PC-3 (cell line): ENCODE measurements at regions not wholly inside any gene's neighbourhood (a gene's known extent, or its start where the extent isn't known, plus 50 kb on each side); places are given as distances from the start of the nearest gene placed in this dataset.
"Not testable (repeated sequence)": the region's sequence is repeated elsewhere in the genome, so short reads cannot be mapped to it uniquely, and the experiment has no call there.

ENCODE experiments used
- ATAC-seq: fragments of 200-7000 bp; cut with Tn5 transposase; 2 replicates; pipeline ENCODE4 v1.9.1; 2020; ENCODE audit warnings: mild to moderate bottlenecking, moderate library complexity
- BruUV-seq: library from RNA; stranded (reverse); fragments of 400-500 nt; replicated peaks from 2 replicates; lab custom pipeline; 2021; lab: Mats Ljungman, UMichigan
- CTCF ChIA-PET: fragments of 300-600 bp; sonication (Branson Sonifier 250); formaldehyde crosslinking; loops from one replicate; lab custom pipeline; 2022; ENCODE audit warnings: antibody characterized with exemption; lab: Charles Lee
- POLR2A ChIA-PET: fragments of 300-600 bp; sonication (Branson Sonifier 250); formaldehyde crosslinking; loops from one replicate; lab custom pipeline; 2022; ENCODE audit warnings: antibody characterized with exemption; ENCODE audit not compliant: unreplicated experiment; lab: Charles Lee
- DNase-seq: peaks from one replicate; pipeline ENCODE4 v3.0.0-alpha.2; 2015
- H2AFZ ChIP-seq: fragments of 300-600 bp; sonication (generic); 2 replicates; pipeline ENCODE4 v1.6.0; 2016; ENCODE audit warnings: antibody characterized with exemption, low read length
- H3F3A ChIP-seq: fragments of 300-600 bp; sonication (generic); one replicate; pipeline ENCODE4 v1.6.0; 2017; ENCODE audit warnings: antibody characterized with exemption, low read length, control low read depth, mild to moderate bottlenecking; ENCODE audit not compliant: unreplicated experiment
- H3K27ac ChIP-seq: fragments of 300-600 bp; sonication (generic); 2 replicates; pipeline ENCODE4 v1.5.1; 2016; ENCODE audit warnings: mild to moderate bottlenecking, low read length
- H3K27me3 ChIP-seq: fragments of 300-600 bp; sonication (generic); 2 replicates; pipeline ENCODE4 v1.6.1; 2016; ENCODE audit warnings: low read length, mixed read lengths
- H3K36me3 ChIP-seq: fragments of 300-600 bp; sonication (generic); 2 replicates; pipeline ENCODE4 v1.6.1; 2016; ENCODE audit warnings: low read depth, mixed run types, low read length, mixed read lengths
- H3K4me1 ChIP-seq: fragments of 300-600 bp; sonication (generic); 2 replicates; pipeline ENCODE4 v1.5.1; 2016; ENCODE audit warnings: low read length; ENCODE audit not compliant: insufficient read depth
- H3K4me2 ChIP-seq: fragments of 300-600 bp; sonication (generic); 2 replicates; pipeline ENCODE4 v1.6.0; 2016; ENCODE audit warnings: low read length
- H3K4me3 ChIP-seq: fragments of 300-600 bp; sonication (generic); 2 replicates; pipeline ENCODE4 v1.5.1; 2016; ENCODE audit warnings: mild to moderate bottlenecking, low read length, mixed read lengths
- H3K79me2 ChIP-seq: fragments of 300-600 bp; sonication (generic); 2 replicates; pipeline ENCODE4 v1.6.1; 2017; ENCODE audit warnings: low read length, mixed read lengths
- H3K9ac ChIP-seq: fragments of 300-600 bp; sonication (generic); 2 replicates; pipeline ENCODE4 v1.6.0; 2016; ENCODE audit warnings: mild to moderate bottlenecking, low read length
- H3K9me2 ChIP-seq: fragments of 300-600 bp; sonication (generic); replicated peaks from 2 replicates; pipeline ENCODE4 v1.6.1; 2016; ENCODE audit warnings: mixed run types, low read length, mixed read lengths
- H3K9me3 ChIP-seq: fragments of 300-600 bp; sonication (generic); 2 replicates; pipeline ENCODE4 v1.6.1; 2016; ENCODE audit warnings: low read length, mixed read lengths
- H4K20me1 ChIP-seq: fragments of 300-600 bp; sonication (generic); 2 replicates; pipeline ENCODE4 v1.6.1; 2016; ENCODE audit warnings: low read length, mixed read lengths
- EZH2 ChIP-seq: fragments of 300-600 bp; sonication (generic); IDR thresholded peaks from one replicate; pipeline ENCODE4 v1.6.1; 2017; ENCODE audit warnings: antibody characterized with exemption, mild to moderate bottlenecking, low read length; ENCODE audit not compliant: unreplicated experiment
- EZH2phosphoT487 ChIP-seq: fragments of 300-600 bp; sonication (generic); IDR thresholded peaks from 2 replicates; pipeline ENCODE4 v1.6.1; 2018; ENCODE audit warnings: mild to moderate bottlenecking, antibody characterized with exemption, low read length, borderline replicate concordance
- intact Hi-C: fragments of 100-400 bp; cut with micrococcal nuclease; formaldehyde crosslinking; loops from 2 replicates; pipeline ENCODE4 v1.9.0; 2023
- TF ChIP-seq, protein P1 (sequence below): fragments of 300-600 bp; sonication (generic); conservative IDR thresholded peaks from 2 replicates; pipeline ENCODE4 v1.5.1; 2017; ENCODE audit warnings: antibody characterized with exemption, low read depth, mild to moderate bottlenecking, low read length

DNA sequence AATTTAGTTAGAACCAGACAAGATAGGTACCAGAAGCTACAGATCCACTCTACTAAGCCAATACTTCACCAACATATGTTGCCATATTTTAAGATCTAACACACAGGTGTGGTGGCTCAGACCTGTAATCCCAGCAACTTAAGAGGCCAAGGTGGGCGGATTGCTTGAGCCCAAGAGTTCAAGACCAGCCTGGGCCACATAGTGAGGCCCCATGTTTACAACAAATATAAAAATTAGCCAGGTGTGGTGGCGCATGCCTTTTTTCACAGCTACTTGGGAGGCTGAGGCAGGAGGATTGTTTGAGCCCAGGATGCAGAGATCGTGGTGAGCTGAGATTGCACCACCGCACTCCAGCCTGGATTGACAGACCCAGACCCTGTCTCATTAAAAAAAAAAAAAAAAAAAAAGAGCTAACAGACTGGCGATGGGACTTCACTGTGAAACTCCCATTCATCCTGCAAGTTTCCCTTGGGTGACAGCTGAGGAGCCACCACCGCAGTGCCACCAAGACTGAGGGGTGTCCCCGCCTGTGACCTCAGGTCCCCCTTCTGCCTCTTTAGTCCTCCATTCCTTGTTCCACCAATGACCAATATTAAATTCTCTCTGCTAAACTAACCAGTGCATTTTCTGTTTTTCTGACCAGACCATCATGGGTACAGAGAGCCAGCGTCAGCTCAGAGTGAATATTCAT lies 163.3 kb downstream of the OR4M2 start:
- Histone ChIP-seq H3K36me3 (no peaks in the 10 kb centered on the region), H3K27ac (no peak overlapping the region), H3K4me2 (no peak overlapping the region), H4K20me1 (no peaks in the 10 kb centered on the region), H3K79me2 (no peaks in the 10 kb centered on the region), H3K27me3 (no peaks in the 10 kb centered on the region), H2AFZ (no peak overlapping the region), H3K9me3 (peaks cover 17% of the 10 kb centered on the region), H3K4me1 (no peaks in the 10 kb centered on the region), H3K4me3 (no peak overlapping the region), H3F3A (no peaks in the 10 kb centered on the region), H3K9me2 (no peaks in the 10 kb centered on the region), H3K9ac (no peak overlapping the region)
- BruUV-seq: no TSS peak
- no peak for TF ChIP-seq EZH2phosphoT487
- no peak for TF ChIP-seq EZH2
- TF ChIP-seq, protein P1, sequence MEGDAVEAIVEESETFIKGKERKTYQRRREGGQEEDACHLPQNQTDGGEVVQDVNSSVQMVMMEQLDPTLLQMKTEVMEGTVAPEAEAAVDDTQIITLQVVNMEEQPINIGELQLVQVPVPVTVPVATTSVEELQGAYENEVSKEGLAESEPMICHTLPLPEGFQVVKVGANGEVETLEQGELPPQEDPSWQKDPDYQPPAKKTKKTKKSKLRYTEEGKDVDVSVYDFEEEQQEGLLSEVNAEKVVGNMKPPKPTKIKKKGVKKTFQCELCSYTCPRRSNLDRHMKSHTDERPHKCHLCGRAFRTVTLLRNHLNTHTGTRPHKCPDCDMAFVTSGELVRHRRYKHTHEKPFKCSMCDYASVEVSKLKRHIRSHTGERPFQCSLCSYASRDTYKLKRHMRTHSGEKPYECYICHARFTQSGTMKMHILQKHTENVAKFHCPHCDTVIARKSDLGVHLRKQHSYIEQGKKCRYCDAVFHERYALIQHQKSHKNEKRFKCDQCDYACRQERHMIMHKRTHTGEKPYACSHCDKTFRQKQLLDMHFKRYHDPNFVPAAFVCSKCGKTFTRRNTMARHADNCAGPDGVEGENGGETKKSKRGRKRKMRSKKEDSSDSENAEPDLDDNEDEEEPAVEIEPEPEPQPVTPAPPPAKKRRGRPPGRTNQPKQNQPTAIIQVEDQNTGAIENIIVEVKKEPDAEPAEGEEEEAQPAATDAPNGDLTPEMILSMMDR: no peak
- intact Hi-C loops: no loop called here
- no peak for ATAC-seq
- CTCF ChIA-PET: no interaction called here
- DNase-seq: no peak
- POLR2A ChIA-PET: no interaction called here

DNA sequence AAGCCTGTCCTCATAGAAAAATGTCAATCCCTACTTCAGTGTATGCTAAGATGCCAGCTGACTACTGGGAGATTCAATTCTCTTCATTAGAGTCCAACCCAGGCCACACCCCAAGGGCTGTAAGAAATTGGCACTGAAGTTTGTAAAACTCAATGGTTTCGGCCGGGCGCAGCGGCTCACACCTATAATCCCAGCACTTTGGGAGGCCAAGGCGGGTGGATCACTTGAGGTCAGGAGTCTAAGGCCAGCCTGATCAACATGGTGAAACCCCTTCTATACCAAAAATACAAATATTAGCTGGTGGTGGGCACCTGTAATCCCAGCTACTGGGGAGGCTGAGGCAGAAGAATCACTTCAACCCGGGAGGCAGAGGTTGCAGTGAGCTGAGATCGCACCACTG lies 169.2 kb downstream of the OR4M2 start:
- H2AFZ ChIP-seq, H3K27ac ChIP-seq, H4K20me1 ChIP-seq, H3K27me3 ChIP-seq, BruUV-seq, H3F3A ChIP-seq, H3K4me1 ChIP-seq, H3K36me3 ChIP-seq, ATAC-seq, H3K9me2 ChIP-seq, H3K79me2 ChIP-seq, CTCF ChIA-PET, H3K9ac ChIP-seq, intact Hi-C loops, H3K4me3 ChIP-seq, DNase-seq, POLR2A ChIA-PET, H3K4me2 ChIP-seq: not testable (repeated sequence)
- peaks cover 30% of the 10 kb centered on the region for H3K9me3 ChIP-seq

DNA sequence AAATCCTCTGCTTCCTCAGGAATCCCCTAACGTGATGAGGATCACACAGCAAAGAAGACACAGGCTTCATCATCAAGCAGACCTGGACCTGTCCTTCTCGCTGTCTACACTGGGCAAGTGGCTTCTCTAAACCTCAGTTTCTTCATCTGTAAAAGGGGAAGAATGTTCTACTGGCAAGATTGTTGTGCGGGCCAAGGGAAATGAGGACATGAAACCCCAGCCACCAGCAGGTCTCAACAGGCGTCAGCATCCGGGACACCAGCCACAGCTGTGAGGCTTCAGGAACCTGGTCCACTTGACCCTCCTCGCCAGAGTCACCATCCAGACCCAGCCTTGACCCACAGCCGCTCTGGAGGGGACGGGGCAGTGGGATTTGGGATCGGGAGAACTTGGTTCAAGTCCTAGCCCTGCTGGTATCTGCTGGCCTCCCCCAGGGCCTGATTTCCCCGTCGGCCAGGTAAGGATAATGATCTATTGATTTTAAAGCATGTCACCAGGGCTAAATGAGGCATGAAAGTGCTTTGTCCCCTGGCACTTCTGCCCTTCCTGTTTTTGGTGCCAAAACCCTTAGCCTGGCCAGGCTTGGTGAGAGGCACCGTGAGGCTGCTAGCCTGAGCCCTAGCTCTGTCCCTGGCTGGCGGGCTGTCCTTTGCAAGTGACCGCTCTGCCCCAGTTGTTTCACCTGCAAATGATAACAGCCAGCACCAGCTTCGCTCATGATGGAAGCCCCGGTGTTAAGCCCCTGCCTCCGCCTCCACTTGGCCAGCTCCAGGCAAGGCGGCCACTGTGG lies 170.4 kb downstream of the OR4M2 start:
- DNase-seq, H4K20me1 ChIP-seq, BruUV-seq, H3F3A ChIP-seq, H3K27ac ChIP-seq, H3K27me3 ChIP-seq, H2AFZ ChIP-seq, H3K9ac ChIP-seq, H3K9me2 ChIP-seq, H3K4me1 ChIP-seq, H3K4me2 ChIP-seq, POLR2A ChIA-PET, H3K36me3 ChIP-seq, intact Hi-C loops, H3K79me2 ChIP-seq, H3K4me3 ChIP-seq, ATAC-seq: not testable (repeated sequence)
- peaks cover 30% of the 10 kb centered on the region for H3K9me3 ChIP-seq
- CTCF ChIA-PET: interaction anchor here (0.6 kb wide), 1 partner anchor 1888 kb away, joined by 3 read pairs; no protein-coding TSS in a partner anchor
